WTC11 (cell line): ENCODE measurements at regions not wholly inside any gene's neighbourhood (a gene's known extent, or its start where the extent isn't known, plus 50 kb on each side); places are given as distances from the start of the nearest gene placed in this dataset.

ENCODE experiments used
- ATAC-seq: fragments of 200-7000 bp; cut with Tn5 transposase; 2 replicates; pipeline ENCODE4 v1.10.0; 2021; ENCODE audit warnings: mild to moderate bottlenecking, moderate library complexity
- CTCF ChIA-PET: fragments of 300-600 bp; sonication (Branson Sonifier 250); formaldehyde crosslinking; loops from one replicate; lab custom pipeline; 2021; ENCODE audit warnings: antibody characterized with exemption; lab: Charles Lee
- POLR2A ChIA-PET: fragments of 350-600 bp; sonication (Branson Sonifier 250); formaldehyde crosslinking; loops from one replicate; lab custom pipeline; 2021; ENCODE audit warnings: antibody characterized with exemption; lab: Charles Lee
- DNase-seq: peaks from one replicate; pipeline ENCODE4 v3.0.0; 2021; ENCODE audit warnings: low spot score
- H3K27ac Mint-ChIP-seq: 2 replicates; pipeline ENCODE4 v1.8.0; 2021; ENCODE audit warnings: mixed read lengths
- H3K27me3 Mint-ChIP-seq: 2 replicates; pipeline ENCODE4 v1.8.0; 2021; ENCODE audit warnings: low read depth, mild to moderate bottlenecking, moderate library complexity, mixed read lengths
- H3K36me3 Mint-ChIP-seq: 2 replicates; pipeline ENCODE4 v1.8.0; 2021; ENCODE audit warnings: mixed read lengths
- H3K4me1 Mint-ChIP-seq: 2 replicates; pipeline ENCODE4 v1.8.0; 2022; ENCODE audit warnings: mixed read lengths
- H3K4me3 Mint-ChIP-seq: 2 replicates; pipeline ENCODE4 v1.8.0; 2021; ENCODE audit warnings: mild to moderate bottlenecking, moderate library complexity, mixed read lengths
- H3K9me3 Mint-ChIP-seq: 2 replicates; pipeline ENCODE4 v1.8.0; 2021; ENCODE audit warnings: mixed read lengths
- AFF4 ChIP-seq: sonication (generic); formaldehyde crosslinking; IDR thresholded peaks from 2 replicates; pipeline ENCODE4 v1.8.1; 2023; ENCODE audit warnings: mild to moderate bottlenecking, missing genetic modification reagents, borderline replicate concordance
- CREB1 ChIP-seq: sonication (generic); formaldehyde crosslinking; IDR thresholded peaks from 2 replicates; pipeline ENCODE4 v1.8.0; 2023; ENCODE audit warnings: mild to moderate bottlenecking, missing genetic modification reagents
- CREM ChIP-seq: sonication (generic); formaldehyde crosslinking; IDR thresholded peaks from 2 replicates; pipeline ENCODE4 v1.8.1; 2022; ENCODE audit warnings: mild to moderate bottlenecking, missing genetic modification reagents, moderate library complexity
- FOXJ3 ChIP-seq: sonication (generic); formaldehyde crosslinking; IDR thresholded peaks from 2 replicates; pipeline ENCODE4 v1.9.0; 2021; ENCODE audit warnings: missing genetic modification reagents, mild to moderate bottlenecking, borderline replicate concordance
- FOXP1 ChIP-seq: sonication (generic); formaldehyde crosslinking; IDR thresholded peaks from 2 replicates; pipeline ENCODE4 v1.8.0; 2022; ENCODE audit warnings: missing genetic modification reagents, mild to moderate bottlenecking, moderate library complexity, borderline replicate concordance
- GRHL2 ChIP-seq: fragments of 250-450 bp; sonication (Bioruptor Pico); IDR thresholded peaks from 2 replicates; pipeline ENCODE4 v1.8.0; 2022; ENCODE audit warnings: mild to moderate bottlenecking, moderate library complexity; ENCODE audit not compliant: insufficient replicate concordance, severe bottlenecking
- IRF2 ChIP-seq: sonication (generic); formaldehyde crosslinking; IDR thresholded peaks from 2 replicates; pipeline ENCODE4 v1.8.0; 2022; ENCODE audit warnings: low read depth, missing genetic modification reagents, borderline replicate concordance
- JUN ChIP-seq: sonication (generic); formaldehyde crosslinking; IDR thresholded peaks from 2 replicates; pipeline ENCODE4 v1.8.0; 2023; ENCODE audit warnings: mild to moderate bottlenecking, missing genetic modification reagents
- NR2C2 ChIP-seq: sonication (generic); formaldehyde crosslinking; IDR thresholded peaks from 2 replicates; pipeline ENCODE4 v1.8.0; 2022; ENCODE audit warnings: mild to moderate bottlenecking, missing genetic modification reagents
- NR3C1 ChIP-seq: sonication (generic); formaldehyde crosslinking; conservative IDR thresholded peaks from 2 replicates; pipeline ENCODE4 v1.8.1; 2023; ENCODE audit warnings: low read depth, mild to moderate bottlenecking, missing genetic modification reagents
- TEAD1 ChIP-seq: sonication (generic); formaldehyde crosslinking; IDR thresholded peaks from 2 replicates; pipeline ENCODE4 v1.8.0; 2022; ENCODE audit warnings: mild to moderate bottlenecking, missing genetic modification reagents
- TP53 ChIP-seq: sonication (generic); formaldehyde crosslinking; IDR thresholded peaks from 2 replicates; pipeline ENCODE4 v1.8.1; 2023; ENCODE audit warnings: mild to moderate bottlenecking, missing genetic modification reagents
- ZNF512 ChIP-seq: sonication (generic); formaldehyde crosslinking; IDR thresholded peaks from 2 replicates; pipeline ENCODE4 v1.8.1; 2022; ENCODE audit warnings: missing genetic modification reagents, borderline replicate concordance
- ZNF532 ChIP-seq: fragments of 250-450 bp; sonication (Bioruptor Pico); IDR thresholded peaks from 2 replicates; pipeline ENCODE4 v1.9.0; 2021; ENCODE audit warnings: mild to moderate bottlenecking, borderline replicate concordance
- ZSCAN18 ChIP-seq: fragments of 250-450 bp; sonication (Bioruptor Pico); IDR thresholded peaks from 2 replicates; pipeline ENCODE4 v2.1.2; 2022; ENCODE audit warnings: mild to moderate bottlenecking, moderate library complexity
- TF ChIP-seq, protein P1 (sequence below): sonication (generic); formaldehyde crosslinking; IDR thresholded peaks from 2 replicates; pipeline ENCODE4 v1.8.1; 2022; ENCODE audit warnings: low read depth, mild to moderate bottlenecking, moderate library complexity, missing genetic modification reagents, borderline replicate concordance
- TF ChIP-seq, protein P2 (sequence below): fragments of 250-450 bp; sonication (Bioruptor Pico); IDR thresholded peaks from 2 replicates; pipeline ENCODE4 v1.9.0; 2021; ENCODE audit warnings: mild to moderate bottlenecking
- TF ChIP-seq, protein P3 (sequence below): sonication (generic); formaldehyde crosslinking; IDR thresholded peaks from 2 replicates; pipeline ENCODE4 v1.8.1; 2023; ENCODE audit warnings: mild to moderate bottlenecking, missing genetic modification reagents
- TF ChIP-seq, protein P4 (sequence below): sonication (generic); formaldehyde crosslinking; IDR thresholded peaks from 2 replicates; pipeline ENCODE4 v1.8.0; 2022; ENCODE audit warnings: mild to moderate bottlenecking, missing genetic modification reagents

DNA sequence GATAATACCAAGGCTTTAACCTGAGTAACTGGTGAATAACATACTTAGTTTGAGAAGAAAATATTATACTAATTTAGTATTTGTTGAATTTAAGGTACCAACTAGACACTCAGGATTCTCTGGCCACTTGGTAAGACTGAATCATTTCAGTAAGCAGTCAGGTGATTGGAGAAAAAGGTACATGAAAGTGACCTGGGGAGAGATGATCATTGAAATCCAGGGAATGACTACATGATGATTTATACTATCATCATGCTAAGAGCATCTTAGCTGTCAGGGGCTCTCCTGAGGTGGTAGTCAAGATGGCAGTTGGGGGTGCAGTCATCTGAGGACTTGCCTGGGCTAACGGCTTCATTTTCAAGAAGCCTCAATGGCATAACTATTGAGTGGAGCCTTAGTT is 571.2 kb upstream of the ACVR2A start:
- ATAC-seq, result no peak
- Mint-ChIP-seq H3K36me3 (peaks cover 19% of the 10 kb centered on the region), H3K4me3 (no peak overlapping the region), H3K4me1 (0 out of 2 replicates have a peak, but pooled peaks cover 3% of the 10 kb centered on the region)
- POLR2A ChIA-PET, result no interaction called here
- no peak for TF ChIP-seq TEAD1
- TF ChIP-seq, protein P1, sequence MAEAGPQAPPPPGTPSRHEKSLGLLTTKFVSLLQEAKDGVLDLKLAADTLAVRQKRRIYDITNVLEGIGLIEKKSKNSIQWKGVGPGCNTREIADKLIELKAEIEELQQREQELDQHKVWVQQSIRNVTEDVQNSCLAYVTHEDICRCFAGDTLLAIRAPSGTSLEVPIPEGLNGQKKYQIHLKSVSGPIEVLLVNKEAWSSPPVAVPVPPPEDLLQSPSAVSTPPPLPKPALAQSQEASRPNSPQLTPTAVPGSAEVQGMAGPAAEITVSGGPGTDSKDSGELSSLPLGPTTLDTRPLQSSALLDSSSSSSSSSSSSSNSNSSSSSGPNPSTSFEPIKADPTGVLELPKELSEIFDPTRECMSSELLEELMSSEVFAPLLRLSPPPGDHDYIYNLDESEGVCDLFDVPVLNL (CRISPR knock-in tag), result no peak
- TF ChIP-seq NR3C1 (CRISPR knock-in tag), result no peak
- no peak for TF ChIP-seq FOXP1
- TF ChIP-seq NR2C2 (CRISPR knock-in tag), result no peak
- no peak for TF ChIP-seq FOXJ3 (CRISPR knock-in tag)
- TF ChIP-seq, protein P2, sequence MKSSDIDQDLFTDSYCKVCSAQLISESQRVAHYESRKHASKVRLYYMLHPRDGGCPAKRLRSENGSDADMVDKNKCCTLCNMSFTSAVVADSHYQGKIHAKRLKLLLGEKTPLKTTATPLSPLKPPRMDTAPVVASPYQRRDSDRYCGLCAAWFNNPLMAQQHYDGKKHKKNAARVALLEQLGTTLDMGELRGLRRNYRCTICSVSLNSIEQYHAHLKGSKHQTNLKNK (CRISPR knock-in tag), result no peak
- no peak for TF ChIP-seq TP53
- TF ChIP-seq JUN (CRISPR knock-in tag), result no peak
- no peak for TF ChIP-seq CREM (CRISPR knock-in tag)
- TF ChIP-seq, protein P3, sequence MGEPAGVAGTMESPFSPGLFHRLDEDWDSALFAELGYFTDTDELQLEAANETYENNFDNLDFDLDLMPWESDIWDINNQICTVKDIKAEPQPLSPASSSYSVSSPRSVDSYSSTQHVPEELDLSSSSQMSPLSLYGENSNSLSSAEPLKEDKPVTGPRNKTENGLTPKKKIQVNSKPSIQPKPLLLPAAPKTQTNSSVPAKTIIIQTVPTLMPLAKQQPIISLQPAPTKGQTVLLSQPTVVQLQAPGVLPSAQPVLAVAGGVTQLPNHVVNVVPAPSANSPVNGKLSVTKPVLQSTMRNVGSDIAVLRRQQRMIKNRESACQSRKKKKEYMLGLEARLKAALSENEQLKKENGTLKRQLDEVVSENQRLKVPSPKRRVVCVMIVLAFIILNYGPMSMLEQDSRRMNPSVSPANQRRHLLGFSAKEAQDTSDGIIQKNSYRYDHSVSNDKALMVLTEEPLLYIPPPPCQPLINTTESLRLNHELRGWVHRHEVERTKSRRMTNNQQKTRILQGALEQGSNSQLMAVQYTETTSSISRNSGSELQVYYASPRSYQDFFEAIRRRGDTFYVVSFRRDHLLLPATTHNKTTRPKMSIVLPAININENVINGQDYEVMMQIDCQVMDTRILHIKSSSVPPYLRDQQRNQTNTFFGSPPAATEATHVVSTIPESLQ (CRISPR knock-in tag), result no peak
- TF ChIP-seq ZSCAN18 (CRISPR knock-in tag), result no peak
- TF ChIP-seq CREB1 (CRISPR knock-in tag), result no peak
- no peak for TF ChIP-seq GRHL2 (CRISPR knock-in tag)
- TF ChIP-seq, protein P4, sequence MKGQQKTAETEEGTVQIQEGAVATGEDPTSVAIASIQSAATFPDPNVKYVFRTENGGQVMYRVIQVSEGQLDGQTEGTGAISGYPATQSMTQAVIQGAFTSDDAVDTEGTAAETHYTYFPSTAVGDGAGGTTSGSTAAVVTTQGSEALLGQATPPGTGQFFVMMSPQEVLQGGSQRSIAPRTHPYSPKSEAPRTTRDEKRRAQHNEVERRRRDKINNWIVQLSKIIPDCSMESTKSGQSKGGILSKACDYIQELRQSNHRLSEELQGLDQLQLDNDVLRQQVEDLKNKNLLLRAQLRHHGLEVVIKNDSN (CRISPR knock-in tag), result no peak
- TF ChIP-seq IRF2 (CRISPR knock-in tag), result no peak
- no peak for TF ChIP-seq AFF4 (CRISPR knock-in tag)
- no peak for TF ChIP-seq ZNF532 (CRISPR knock-in tag)
- TF ChIP-seq ZNF512 (CRISPR knock-in tag), result no peak
- TF ChIP-seq, all 79 proteins: peak for 0
- CTCF ChIA-PET, result no interaction called here
- no peak for DNase-seq
- Mint-ChIP-seq H3K9me3 (peaks cover 32% of the 10 kb centered on the region), H3K27me3 (peaks cover 5% of the 10 kb centered on the region; the same call in 1 of the 2 replicates), H3K27ac (no peak overlapping the region)
